Kidney epithelial cell (primary cell): ENCODE measurements at regions not wholly inside any gene's neighbourhood (a gene's known extent, or its start where the extent isn't known, plus 50 kb on each side); places are given as distances from the start of the nearest gene placed in this dataset.

Source experiments
- DNase-seq: peaks from one replicate; pipeline ENCODE4 v3.0.0-alpha.2; 2010; ENCODE audit warnings: low read depth
- H3K27me3 ChIP-seq: 2 replicates; pipeline ENCODE4 v1.6.0; 2011; ENCODE audit warnings: low read length; ENCODE audit not compliant: control insufficient read depth, insufficient read depth
- H3K36me3 ChIP-seq: 2 replicates; pipeline ENCODE4 v1.5.1; 2011; ENCODE audit warnings: low read length; ENCODE audit not compliant: control insufficient read depth, insufficient read depth
- H3K4me3 ChIP-seq: 2 replicates; pipeline ENCODE4 v1.5.1; 2011; ENCODE audit warnings: low read depth, mild to moderate bottlenecking, control low read depth, low read length
- CTCF ChIP-seq: IDR thresholded peaks from 2 replicates; pipeline ENCODE4 v1.5.1; 2011; ENCODE audit warnings: mild to moderate bottlenecking, moderate library complexity, low read length, control low read depth, inconsistent platforms; ENCODE audit not compliant: insufficient read depth, poor library complexity, severe bottlenecking

- DNase-seq: no peak
- Histone ChIP-seq H3K27me3 (no peaks in the 10 kb centered on the region), H3K36me3 (no peaks in the 10 kb centered on the region), H3K4me3 (no peak overlapping the region)
- TF ChIP-seq CTCF: no peak
Observed at GRCh38 chr12:84561351-84561750, 351.2 kb downstream of the SLC6A15 start.

- no peak overlapping the region for H3K4me3 ChIP-seq
- no peaks in the 10 kb centered on the region for H3K36me3 ChIP-seq
- no peak for TF ChIP-seq CTCF
- DNase-seq: no peak
- no peaks in the 10 kb centered on the region for H3K27me3 ChIP-seq
Observed at GRCh38 chr12:84554199-84554723, 358.3 kb downstream of the SLC6A15 start.

GRCh38 chr12:84553331-84554117 lies 359.1 kb downstream of the SLC6A15 start:
- no peak overlapping the region for H3K4me3 ChIP-seq

GRCh38 chr12:84551373-84551772 lies 361.2 kb downstream of the SLC6A15 start:
- Histone ChIP-seq H3K4me3 (no peak overlapping the region), H3K27me3 (no peaks in the 10 kb centered on the region), H3K36me3 (no peaks in the 10 kb centered on the region)
- no peak for TF ChIP-seq CTCF
- no peak for DNase-seq

More at GRCh38 chr12:84553331-84554117, 359.1 kb downstream of the SLC6A15 start:
- TF ChIP-seq CTCF: no peak
- Histone ChIP-seq H3K27me3 (no peaks in the 10 kb centered on the region), H3K36me3 (no peaks in the 10 kb centered on the region)
- DNase-seq: no peak

GRCh38 chr12:84550518-84550917 lies 362.1 kb downstream of the SLC6A15 start:
- no peaks in the 10 kb centered on the region for H3K36me3 ChIP-seq
- no peak overlapping the region for H3K4me3 ChIP-seq
- H3K27me3 ChIP-seq: no peaks in the 10 kb centered on the region
- no peak for DNase-seq
- no peak for TF ChIP-seq CTCF
